GM20000 (cell line): ENCODE measurements at regions not wholly inside any gene's neighbourhood (a gene's known extent, or its start where the extent isn't known, plus 50 kb on each side); places are given as distances from the start of the nearest gene placed in this dataset.

ENCODE experiments used
- DNase-seq: peaks from one replicate; pipeline ENCODE4 v3.0.0; 2012; ENCODE audit warnings: low spot score
- CTCF ChIP-seq: IDR thresholded peaks from 2 replicates; pipeline ENCODE4 v1.5.1; 2012; ENCODE audit warnings: mild to moderate bottlenecking, control low read depth; ENCODE audit errors: extremely low read depth, missing control alignments

- no peak for DNase-seq
- no peak for TF ChIP-seq CTCF
These were observed 498.5 kb upstream of the HS6ST1 start for GRCh38 chr2:128817171-128817570.

- no peak for TF ChIP-seq CTCF
- no peak for DNase-seq
These were observed 499.1 kb upstream of the HS6ST1 start for GRCh38 chr2:128817813-128818212.

- TF ChIP-seq CTCF = no peak
- no peak for DNase-seq
These were observed 499.6 kb upstream of the HS6ST1 start for GRCh38 chr2:128818248-128818647.

- no peak for TF ChIP-seq CTCF
- no peak for DNase-seq
These were observed 500.2 kb upstream of the HS6ST1 start for GRCh38 chr2:128818704-128819491.

- TF ChIP-seq CTCF = no peak
- no peak for DNase-seq
These were observed 501.8 kb upstream of the HS6ST1 start for GRCh38 chr2:128820452-128820851.

GRCh38 chr2:128821010-128821409, 502.3 kb upstream of the HS6ST1 start:
- no peak for DNase-seq

More at GRCh38 chr2:128821010-128821409, 502.3 kb upstream of the HS6ST1 start:
- no peak for TF ChIP-seq CTCF
